ENCODE measurements at regions not wholly inside any gene's neighbourhood (a gene's known extent, or its start where the extent isn't known, plus 50 kb on each side); places are given as distances from the start of the nearest gene placed in this dataset.

GRCh38 chr4:26139310-26139924 lies 181.4 kb upstream of the RBPJ start:
- Histone ChIP-seq H3K27ac (no peak overlapping the region), H3K4me2 (no peak overlapping the region), H3K4me1 (replicated peaks; ENCODE audit: insufficient read depth) (no peaks in the 10 kb centered on the region), H3F3A (ENCODE audit: insufficient read depth, low read depth) (no peaks in the 10 kb centered on the region), H3K79me2 (ENCODE audit: low read depth) (no peaks in the 10 kb centered on the region), H3K4me3 (no peak overlapping the region), H3K9me3 (ENCODE audit: insufficient read depth, low read depth) (no peaks in the 10 kb centered on the region), H3K9me2 (ENCODE audit: insufficient read depth) (no peaks in the 10 kb centered on the region), H3K36me3 (ENCODE audit: low read depth) (no peaks in the 10 kb centered on the region), H3K27me3 (ENCODE audit: insufficient read depth, low read depth) (no peaks in the 10 kb centered on the region), H4K20me1 (ENCODE audit: insufficient read depth) (no peaks in the 10 kb centered on the region), H2AFZ (no peak overlapping the region)
- POLR2A ChIA-PET (ENCODE audit: unreplicated experiment): interaction anchor here (0.6 kb wide), 1 partner anchor 55 kb away, joined by 4 read pairs; no protein-coding TSS in a partner anchor
- intact Hi-C loops (cut with micrococcal nuclease; ENCODE audit: unreplicated experiment): no loop called here
- no peak for TF ChIP-seq EZH2 (IDR thresholded peaks at IDR 0.05; ENCODE audit: low read depth)
- TF ChIP-seq, protein P1, sequence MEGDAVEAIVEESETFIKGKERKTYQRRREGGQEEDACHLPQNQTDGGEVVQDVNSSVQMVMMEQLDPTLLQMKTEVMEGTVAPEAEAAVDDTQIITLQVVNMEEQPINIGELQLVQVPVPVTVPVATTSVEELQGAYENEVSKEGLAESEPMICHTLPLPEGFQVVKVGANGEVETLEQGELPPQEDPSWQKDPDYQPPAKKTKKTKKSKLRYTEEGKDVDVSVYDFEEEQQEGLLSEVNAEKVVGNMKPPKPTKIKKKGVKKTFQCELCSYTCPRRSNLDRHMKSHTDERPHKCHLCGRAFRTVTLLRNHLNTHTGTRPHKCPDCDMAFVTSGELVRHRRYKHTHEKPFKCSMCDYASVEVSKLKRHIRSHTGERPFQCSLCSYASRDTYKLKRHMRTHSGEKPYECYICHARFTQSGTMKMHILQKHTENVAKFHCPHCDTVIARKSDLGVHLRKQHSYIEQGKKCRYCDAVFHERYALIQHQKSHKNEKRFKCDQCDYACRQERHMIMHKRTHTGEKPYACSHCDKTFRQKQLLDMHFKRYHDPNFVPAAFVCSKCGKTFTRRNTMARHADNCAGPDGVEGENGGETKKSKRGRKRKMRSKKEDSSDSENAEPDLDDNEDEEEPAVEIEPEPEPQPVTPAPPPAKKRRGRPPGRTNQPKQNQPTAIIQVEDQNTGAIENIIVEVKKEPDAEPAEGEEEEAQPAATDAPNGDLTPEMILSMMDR (conservative IDR thresholded peaks at IDR 0.05): no peak
- no TSS peak for BruUV-seq (replicated peaks)
- no peak for DNase-seq
- CTCF ChIA-PET: interaction anchor here (0.6 kb wide), 1 partner anchor 83 kb away, joined by 4 read pairs; no protein-coding TSS in a partner anchor

- Histone ChIP-seq H4K20me1 (ENCODE audit: insufficient read depth) (no peaks in the 10 kb centered on the region), H3K4me3 (no peak overlapping the region), H3K27me3 (ENCODE audit: insufficient read depth, low read depth) (no peaks in the 10 kb centered on the region), H3K79me2 (ENCODE audit: low read depth) (no peaks in the 10 kb centered on the region), H3K9me2 (ENCODE audit: insufficient read depth) (no peaks in the 10 kb centered on the region), H2AFZ (no peak overlapping the region), H3F3A (ENCODE audit: insufficient read depth, low read depth) (no peaks in the 10 kb centered on the region), H3K36me3 (ENCODE audit: low read depth) (no peaks in the 10 kb centered on the region), H3K4me1 (replicated peaks; ENCODE audit: insufficient read depth) (no peaks in the 10 kb centered on the region; the same call in 1 of the 2 replicates), H3K9me3 (ENCODE audit: insufficient read depth, low read depth) (no peaks in the 10 kb centered on the region), H3K27ac (no peak overlapping the region), H3K4me2 (no peak overlapping the region)
- TF ChIP-seq, protein P1 (conservative IDR thresholded peaks at IDR 0.05): no peak
- no peak for TF ChIP-seq EZH2 (IDR thresholded peaks at IDR 0.05; ENCODE audit: low read depth)
- CTCF ChIA-PET: no interaction called here
- POLR2A ChIA-PET (ENCODE audit: unreplicated experiment): interaction anchor here (0.6 kb wide), 1 partner anchor 57 kb away, joined by 3 read pairs; no protein-coding TSS in a partner anchor
- intact Hi-C loops (cut with micrococcal nuclease; ENCODE audit: unreplicated experiment): loop anchor here (5.0 kb wide), 1 partner anchor 97 kb away; no protein-coding TSS in a partner anchor
- BruUV-seq (replicated peaks): no TSS peak
- no peak for DNase-seq
Measured at GRCh38 chr4:26140150-26140898, 180.5 kb upstream of the RBPJ start.

DNA sequence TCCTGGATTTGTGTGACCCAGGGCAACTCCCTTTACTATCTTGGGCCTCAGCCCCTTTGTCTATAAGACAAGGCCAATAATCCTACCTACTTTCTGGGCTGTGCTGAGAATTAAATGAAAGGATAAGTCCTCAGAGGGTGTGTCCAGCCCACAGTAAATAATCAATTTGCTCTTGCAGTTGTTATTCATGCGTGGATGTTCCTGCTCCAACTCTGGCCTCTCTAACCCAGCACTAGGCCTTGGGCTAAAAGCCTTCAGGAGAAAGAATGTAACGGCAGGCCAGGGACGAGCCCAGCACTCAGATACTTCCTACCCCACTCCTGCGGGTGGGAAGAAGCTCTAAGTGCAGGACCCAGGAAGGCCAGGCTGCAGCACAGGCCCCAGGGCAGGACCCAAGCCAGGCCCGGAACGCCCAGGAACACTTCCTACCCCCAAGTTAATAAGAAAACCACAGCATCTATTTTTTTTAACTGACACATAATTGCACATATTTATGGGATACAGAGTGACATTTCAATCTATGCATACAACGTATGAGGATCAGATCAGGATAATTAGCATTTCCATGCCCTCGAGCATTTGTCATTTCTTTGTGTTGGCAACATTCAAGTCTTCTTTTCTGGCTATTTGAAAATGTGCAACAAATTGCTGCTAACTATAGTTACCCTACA lies 179.6 kb upstream of the RBPJ start:
- H3F3A ChIP-seq (ENCODE audit: insufficient read depth, low read depth): no peaks in the 10 kb centered on the region
- H3K9me2 ChIP-seq (ENCODE audit: insufficient read depth): no peaks in the 10 kb centered on the region
- H4K20me1 ChIP-seq (ENCODE audit: insufficient read depth): no peaks in the 10 kb centered on the region
- H3K27ac ChIP-seq: no peak overlapping the region
- H3K4me3 ChIP-seq: no peak overlapping the region
- TF ChIP-seq, protein P1 (conservative IDR thresholded peaks at IDR 0.05): no peak
- no peak for TF ChIP-seq EZH2 (IDR thresholded peaks at IDR 0.05; ENCODE audit: low read depth)
- no peak overlapping the region for H2AFZ ChIP-seq
- no peaks in the 10 kb centered on the region for H3K79me2 ChIP-seq (ENCODE audit: low read depth)
- DNase-seq: no peak
- H3K27me3 ChIP-seq (ENCODE audit: insufficient read depth, low read depth): no peaks in the 10 kb centered on the region
- CTCF ChIA-PET: no interaction called here
- intact Hi-C loops (cut with micrococcal nuclease; ENCODE audit: unreplicated experiment): loop anchor here (5.0 kb wide), 1 partner anchor 96 kb away; no protein-coding TSS in a partner anchor
- POLR2A ChIA-PET (ENCODE audit: unreplicated experiment): interaction anchor here (0.7 kb wide), 1 partner anchor 665 kb away, joined by 5 read pairs; no protein-coding TSS in a partner anchor
- no peaks in the 10 kb centered on the region; the same call in 1 of the 2 replicates for H3K4me1 ChIP-seq (replicated peaks; ENCODE audit: insufficient read depth)
- no TSS peak for BruUV-seq (replicated peaks)
- H3K4me2 ChIP-seq: no peak overlapping the region
- H3K9me3 ChIP-seq (ENCODE audit: insufficient read depth, low read depth): no peaks in the 10 kb centered on the region
- no peaks in the 10 kb centered on the region for H3K36me3 ChIP-seq (ENCODE audit: low read depth)

Measured in PC-9 (cell line).